ENCODE measurements at regions not wholly inside any gene's neighbourhood (a gene's known extent, or its start where the extent isn't known, plus 50 kb on each side); places are given as distances from the start of the nearest gene placed in this dataset.

DNA sequence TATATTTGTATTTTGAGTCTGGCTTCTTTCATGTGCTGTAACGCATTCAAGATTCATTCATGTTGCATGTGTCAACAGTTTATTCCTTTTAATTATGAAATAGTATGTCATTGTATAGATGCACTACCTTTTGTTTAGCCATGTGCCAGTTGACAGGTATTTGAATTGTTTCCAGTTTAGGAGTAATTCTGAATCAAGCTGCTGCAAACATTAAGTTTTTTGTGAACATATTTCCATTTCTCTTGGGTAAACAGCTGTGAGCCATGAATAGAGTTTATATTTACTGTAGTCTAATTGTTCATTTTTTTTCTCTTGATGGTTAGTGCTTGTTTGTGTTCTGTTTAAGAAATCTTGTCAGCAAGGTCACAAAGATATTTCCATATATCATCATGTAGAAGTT lies 142.4 kb upstream of the RIPOR2 start:
- peaks cover 2% of the 10 kb centered on the region for H3K9me3 ChIP-seq (ENCODE audit: control insufficient read depth, insufficient read depth, low read length)
- H3K27me3 ChIP-seq (ENCODE audit: control insufficient read depth, insufficient read depth, low read length), result no peaks in the 10 kb centered on the region
- H3K4me3 ChIP-seq (ENCODE audit: low read depth, low read length), result no peak overlapping the region
- no CpG with 5 or more reads among the region's 1 CpG for WGBS (ENCODE audit: insufficient coverage)
- no peaks in the 10 kb centered on the region for H3K36me3 ChIP-seq (ENCODE audit: control insufficient read depth, insufficient read depth, low read length)
- no peaks in the 10 kb centered on the region for H3K4me1 ChIP-seq (ENCODE audit: control insufficient read depth, insufficient read depth, low read length)
- peak in 1 of 6 donors; percentile 51 for DNase-seq (ENCODE audit: low read depth in 4 of 6, low spot score in 6 of 6)
- H3K27ac ChIP-seq (ENCODE audit: low read depth, low read length), result no peak overlapping the region

DNA sequence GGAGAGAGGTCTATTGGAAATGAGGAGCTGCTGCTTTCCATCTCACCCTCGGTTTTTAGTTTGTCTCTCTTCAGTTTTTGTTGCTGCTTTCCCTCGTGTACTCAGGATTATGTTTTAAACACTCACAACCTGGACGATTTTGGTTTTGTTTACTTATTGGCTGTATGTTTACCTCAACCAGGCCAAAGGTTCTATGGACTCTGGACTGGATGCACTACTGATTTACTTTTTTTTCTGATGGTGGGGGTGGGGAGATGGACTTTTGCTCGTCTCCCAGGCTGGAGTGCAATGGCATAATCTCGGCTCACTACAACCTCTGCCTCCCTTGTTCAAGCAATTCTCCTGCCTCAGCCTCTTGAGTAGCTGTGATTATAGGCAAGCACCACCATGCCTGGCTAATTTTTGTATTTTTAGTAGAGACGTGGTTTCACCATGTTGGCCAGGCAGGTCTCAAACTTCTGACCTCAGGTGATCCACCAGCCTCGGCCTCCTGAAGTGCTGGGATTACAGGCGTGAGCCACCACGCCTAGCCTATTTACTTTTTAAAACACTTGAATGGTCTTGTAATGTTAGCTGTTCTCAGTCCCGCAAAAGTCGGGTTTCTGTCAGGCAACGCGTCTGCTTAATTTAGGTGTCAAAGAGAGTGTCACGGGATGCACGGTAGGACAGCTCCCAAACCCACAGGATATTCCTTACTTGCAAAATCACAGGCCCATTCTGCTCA lies 148.2 kb upstream of the RIPOR2 start:
- DNase-seq (ENCODE audit: low read depth in 4 of 6, low spot score in 6 of 6), result no peak
- Histone ChIP-seq H3K27me3 (ENCODE audit: control insufficient read depth, insufficient read depth, low read length) (no peaks in the 10 kb centered on the region), H3K4me1 (ENCODE audit: control insufficient read depth, insufficient read depth, low read length) (no peaks in the 10 kb centered on the region), H3K36me3 (ENCODE audit: control insufficient read depth, insufficient read depth, low read length) (no peaks in the 10 kb centered on the region), H3K27ac (ENCODE audit: low read depth, low read length) (no peak overlapping the region), H3K4me3 (ENCODE audit: low read depth, low read length) (no peak overlapping the region), H3K9me3 (ENCODE audit: control insufficient read depth, insufficient read depth, low read length) (no peaks in the 10 kb centered on the region)
- WGBS (ENCODE audit: insufficient coverage), result 87% methylated on average over 2 of the region's 15 CpGs

- WGBS (ENCODE audit: insufficient coverage), result no CpG with 5 or more reads among the region's 1 CpG
- no peak overlapping the region for H3K4me3 ChIP-seq (ENCODE audit: low read depth, low read length)
- no peaks in the 10 kb centered on the region for H3K9me3 ChIP-seq (ENCODE audit: control insufficient read depth, insufficient read depth, low read length)
- no peaks in the 10 kb centered on the region for H3K27me3 ChIP-seq (ENCODE audit: control insufficient read depth, insufficient read depth, low read length)
- no peaks in the 10 kb centered on the region for H3K36me3 ChIP-seq (ENCODE audit: control insufficient read depth, insufficient read depth, low read length)
- DNase-seq (ENCODE audit: low read depth in 4 of 6, low spot score in 6 of 6), result no peak
- no peak overlapping the region for H3K27ac ChIP-seq (ENCODE audit: low read depth, low read length)
- no peaks in the 10 kb centered on the region for H3K4me1 ChIP-seq (ENCODE audit: control insufficient read depth, insufficient read depth, low read length)
Measured at GRCh38 chr6:25084508-25084833, 148.7 kb upstream of the RIPOR2 start.

DNA sequence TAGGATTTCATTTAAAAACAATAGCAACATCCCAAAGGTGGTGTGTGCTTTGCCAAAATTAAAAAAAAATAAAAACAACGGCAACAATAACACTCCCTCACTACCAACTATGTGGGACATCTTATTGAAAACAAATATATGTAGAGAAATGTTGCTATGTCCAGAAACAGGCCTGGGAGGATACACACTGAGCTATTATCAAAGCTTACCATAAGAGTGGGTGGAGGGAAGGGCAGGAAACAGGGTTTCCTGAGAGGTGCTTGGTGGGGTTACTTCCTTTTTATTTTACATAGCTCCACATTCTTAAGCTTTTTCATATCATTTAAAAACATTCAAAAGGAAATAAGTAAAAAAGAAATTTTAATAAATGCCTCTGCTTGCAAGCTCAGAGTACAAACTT lies 150.0 kb upstream of the RIPOR2 start:
- WGBS (ENCODE audit: insufficient coverage), result no CpG with 5 or more reads among the region's 1 CpG
- Histone ChIP-seq H3K36me3 (ENCODE audit: control insufficient read depth, insufficient read depth, low read length) (no peaks in the 10 kb centered on the region), H3K9me3 (ENCODE audit: control insufficient read depth, insufficient read depth, low read length) (no peaks in the 10 kb centered on the region), H3K4me1 (ENCODE audit: control insufficient read depth, insufficient read depth, low read length) (no peaks in the 10 kb centered on the region), H3K27ac (ENCODE audit: low read depth, low read length) (no peak overlapping the region), H3K4me3 (ENCODE audit: low read depth, low read length) (no peak overlapping the region), H3K27me3 (ENCODE audit: control insufficient read depth, insufficient read depth, low read length) (no peaks in the 10 kb centered on the region)
- no peak for DNase-seq (ENCODE audit: low read depth in 4 of 6, low spot score in 6 of 6)

GRCh38 chr6:25086500-25087091 lies 150.8 kb upstream of the RIPOR2 start:
- Histone ChIP-seq H3K9me3 (ENCODE audit: control insufficient read depth, insufficient read depth, low read length) (no peaks in the 10 kb centered on the region), H3K4me3 (ENCODE audit: low read depth, low read length) (no peak overlapping the region), H3K27ac (ENCODE audit: low read depth, low read length) (no peak overlapping the region), H3K4me1 (ENCODE audit: control insufficient read depth, insufficient read depth, low read length) (no peaks in the 10 kb centered on the region), H3K27me3 (ENCODE audit: control insufficient read depth, insufficient read depth, low read length) (no peaks in the 10 kb centered on the region), H3K36me3 (ENCODE audit: control insufficient read depth, insufficient read depth, low read length) (no peaks in the 10 kb centered on the region)
- 81% methylated on average over 4 of the region's 9 CpGs for WGBS (ENCODE audit: insufficient coverage)
- DNase-seq (ENCODE audit: low read depth in 4 of 6, low spot score in 6 of 6), result no peak

DNA sequence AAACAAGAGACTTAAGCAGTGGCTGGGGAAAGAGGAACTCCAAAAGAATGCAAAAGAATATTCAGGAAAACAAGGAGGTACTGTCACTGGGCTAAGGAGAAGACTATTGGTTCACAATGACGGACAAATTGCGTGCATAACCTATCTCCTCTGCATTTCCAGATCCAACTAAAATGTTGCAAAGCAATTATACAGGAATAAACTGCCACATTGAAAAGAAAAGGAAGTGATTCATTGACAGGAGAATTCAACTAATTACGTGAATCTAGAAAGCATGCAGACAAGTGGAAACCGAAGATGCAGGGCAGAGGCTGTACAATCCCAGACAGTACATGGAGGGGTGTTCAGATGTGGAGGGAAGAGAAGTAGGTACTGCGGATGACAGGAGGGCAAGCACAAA lies 152.8 kb upstream of the RIPOR2 start:
- Histone ChIP-seq H3K27me3 (ENCODE audit: control insufficient read depth, insufficient read depth, low read length) (no peaks in the 10 kb centered on the region), H3K4me1 (ENCODE audit: control insufficient read depth, insufficient read depth, low read length) (no peaks in the 10 kb centered on the region), H3K9me3 (ENCODE audit: control insufficient read depth, insufficient read depth, low read length) (no peaks in the 10 kb centered on the region), H3K36me3 (ENCODE audit: control insufficient read depth, insufficient read depth, low read length) (no peaks in the 10 kb centered on the region), H3K4me3 (ENCODE audit: low read depth, low read length) (no peak overlapping the region), H3K27ac (ENCODE audit: low read depth, low read length) (no peak overlapping the region)
- no peak for DNase-seq (ENCODE audit: low read depth in 4 of 6, low spot score in 6 of 6)
- WGBS (ENCODE audit: insufficient coverage), result 65% methylated on average over 2 of the region's 5 CpGs

DNA sequence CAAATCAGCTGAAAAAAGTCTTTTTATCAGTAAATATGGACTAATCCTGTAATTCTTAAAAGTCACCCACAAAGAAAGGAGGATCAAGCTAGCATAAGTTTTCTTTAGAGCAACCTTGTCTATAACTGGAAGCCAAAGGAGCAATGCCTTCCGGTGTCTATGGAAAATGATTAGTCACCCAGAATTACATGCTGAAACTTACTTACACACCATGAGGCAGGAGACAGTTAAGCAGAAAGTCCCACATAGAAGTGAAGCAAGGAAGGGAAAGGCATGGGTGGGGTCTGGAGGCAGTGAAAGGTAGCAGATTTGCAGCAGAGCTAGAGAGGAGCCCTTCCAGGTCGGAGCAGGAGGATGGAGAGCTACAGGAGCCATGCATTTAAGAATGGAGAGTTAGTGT lies 153.7 kb upstream of the RIPOR2 start:
- H3K9me3 ChIP-seq (ENCODE audit: control insufficient read depth, insufficient read depth, low read length), result no peaks in the 10 kb centered on the region
- no peaks in the 10 kb centered on the region for H3K27me3 ChIP-seq (ENCODE audit: control insufficient read depth, insufficient read depth, low read length)
- no peak overlapping the region for H3K27ac ChIP-seq (ENCODE audit: low read depth, low read length)
- no peak overlapping the region for H3K4me3 ChIP-seq (ENCODE audit: low read depth, low read length)
- WGBS (ENCODE audit: insufficient coverage), result 40% methylated on average over 1 of the region's 2 CpGs
- H3K36me3 ChIP-seq (ENCODE audit: control insufficient read depth, insufficient read depth, low read length), result no peaks in the 10 kb centered on the region
- no peak for DNase-seq (ENCODE audit: low read depth in 4 of 6, low spot score in 6 of 6)
- no peaks in the 10 kb centered on the region for H3K4me1 ChIP-seq (ENCODE audit: control insufficient read depth, insufficient read depth, low read length)

GRCh38 chr6:25094726-25095125 lies 159.0 kb upstream of the RIPOR2 start:
- H3K4me1 ChIP-seq (ENCODE audit: control insufficient read depth, insufficient read depth, low read length), result no peaks in the 10 kb centered on the region
- no peaks in the 10 kb centered on the region for H3K36me3 ChIP-seq (ENCODE audit: control insufficient read depth, insufficient read depth, low read length)
- no peaks in the 10 kb centered on the region for H3K9me3 ChIP-seq (ENCODE audit: control insufficient read depth, insufficient read depth, low read length)
- no peaks in the 10 kb centered on the region for H3K27me3 ChIP-seq (ENCODE audit: control insufficient read depth, insufficient read depth, low read length)
- WGBS (ENCODE audit: insufficient coverage), result 61% methylated on average over 4 of the region's 4 CpGs
- no peak for DNase-seq (ENCODE audit: low read depth in 4 of 6, low spot score in 6 of 6)
- no peak overlapping the region for H3K27ac ChIP-seq (ENCODE audit: low read depth, low read length)
- no peak overlapping the region for H3K4me3 ChIP-seq (ENCODE audit: low read depth, low read length)

GRCh38 chr6:25100288-25100687 lies 164.5 kb upstream of the RIPOR2 start:
- no peaks in the 10 kb centered on the region for H3K36me3 ChIP-seq (ENCODE audit: control insufficient read depth, insufficient read depth, low read length)
- H3K27ac ChIP-seq (ENCODE audit: low read depth, low read length), result no peak overlapping the region
- no peaks in the 10 kb centered on the region for H3K27me3 ChIP-seq (ENCODE audit: control insufficient read depth, insufficient read depth, low read length)
- H3K4me1 ChIP-seq (ENCODE audit: control insufficient read depth, insufficient read depth, low read length), result no peaks in the 10 kb centered on the region
- H3K4me3 ChIP-seq (ENCODE audit: low read depth, low read length), result no peak overlapping the region
- DNase-seq (ENCODE audit: low read depth in 4 of 6, low spot score in 6 of 6), result no peak
- WGBS (ENCODE audit: insufficient coverage), result no CpG with 5 or more reads among the region's 4 CpGs
- H3K9me3 ChIP-seq (ENCODE audit: control insufficient read depth, insufficient read depth, low read length), result no peaks in the 10 kb centered on the region

DNA sequence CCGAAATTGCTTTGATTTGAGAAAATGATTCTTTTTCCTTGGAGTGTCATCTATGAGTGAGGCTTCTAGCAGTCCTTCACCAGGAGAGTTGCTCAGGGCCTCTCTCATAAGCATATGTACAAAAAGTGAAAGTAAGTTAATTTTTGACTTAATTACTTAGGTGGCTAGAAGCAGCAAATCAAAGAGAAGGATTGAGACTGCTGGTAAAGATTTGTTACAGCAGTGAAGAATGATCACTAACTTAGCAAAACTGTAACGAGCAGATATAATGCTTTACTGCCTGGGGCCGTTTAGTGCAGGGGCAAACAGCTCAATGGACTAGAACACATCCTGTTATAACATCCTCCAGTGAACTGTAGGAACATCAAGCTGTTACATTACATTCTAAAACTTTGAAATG lies 167.8 kb upstream of the RIPOR2 start:
- no peak overlapping the region for H3K4me3 ChIP-seq (ENCODE audit: low read depth, low read length)
- no peak overlapping the region for H3K27ac ChIP-seq (ENCODE audit: low read depth, low read length)
- no peaks in the 10 kb centered on the region for H3K9me3 ChIP-seq (ENCODE audit: control insufficient read depth, insufficient read depth, low read length)
- no peaks in the 10 kb centered on the region for H3K4me1 ChIP-seq (ENCODE audit: control insufficient read depth, insufficient read depth, low read length)
- H3K27me3 ChIP-seq (ENCODE audit: control insufficient read depth, insufficient read depth, low read length), result no peaks in the 10 kb centered on the region
- 100% methylated on average over 2 of the region's 3 CpGs for WGBS (ENCODE audit: insufficient coverage)
- H3K36me3 ChIP-seq (ENCODE audit: control insufficient read depth, insufficient read depth, low read length), result no peaks in the 10 kb centered on the region
- no peak for DNase-seq (ENCODE audit: low read depth in 4 of 6, low spot score in 6 of 6)
